OCI-M2 (cell line): ENCODE measurements at regions not wholly inside any gene's neighbourhood (a gene's known extent, or its start where the extent isn't known, plus 50 kb on each side); places are given as distances from the start of the nearest gene placed in this dataset.

Source experiments
- DNase-seq: peaks from one replicate; lab custom pipeline; 2025; ENCODE audit not compliant: unreplicated experiment; lab: John Stamatoyannopoulos, UW

DNA sequence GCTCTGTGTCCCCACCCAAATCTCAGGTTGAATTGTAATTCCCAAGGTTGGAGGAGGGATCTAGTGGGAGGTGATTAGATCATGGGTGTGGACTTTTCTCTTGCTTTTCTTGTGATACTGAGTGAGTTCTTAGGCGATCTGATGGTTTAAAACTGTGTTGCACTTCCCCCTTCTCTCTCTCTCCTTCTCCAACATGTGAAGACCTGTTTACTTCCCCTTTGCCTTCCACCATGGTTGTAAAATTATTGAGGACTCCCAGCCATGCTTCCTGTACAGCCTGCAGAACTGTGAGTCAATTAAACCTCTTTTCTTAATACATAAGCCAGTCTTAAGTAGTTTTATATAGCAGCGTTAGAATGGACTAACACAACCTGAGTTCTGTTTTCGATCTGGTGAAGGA is 738.2 kb downstream of the ARAP2 start:
- no peak for DNase-seq

DNA sequence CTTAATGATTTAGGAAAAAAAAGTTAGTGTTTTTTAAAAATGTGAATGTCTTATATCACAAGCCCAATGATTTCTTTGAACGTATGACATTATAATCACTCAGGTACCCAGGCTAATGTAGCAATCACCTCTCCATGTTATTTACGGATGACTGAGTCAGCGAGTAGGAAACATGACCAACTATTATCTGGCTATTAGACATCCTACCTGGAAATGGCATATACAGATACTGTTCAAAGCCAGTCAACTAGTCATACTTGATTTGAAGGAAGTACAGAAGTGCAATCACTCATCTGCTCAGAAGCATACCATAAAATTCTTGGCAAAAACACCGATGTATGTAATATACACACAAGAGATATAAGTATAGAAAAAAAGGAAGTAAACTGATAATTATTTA is 732.5 kb downstream of the ARAP2 start:
- DNase-seq: no peak

DNA sequence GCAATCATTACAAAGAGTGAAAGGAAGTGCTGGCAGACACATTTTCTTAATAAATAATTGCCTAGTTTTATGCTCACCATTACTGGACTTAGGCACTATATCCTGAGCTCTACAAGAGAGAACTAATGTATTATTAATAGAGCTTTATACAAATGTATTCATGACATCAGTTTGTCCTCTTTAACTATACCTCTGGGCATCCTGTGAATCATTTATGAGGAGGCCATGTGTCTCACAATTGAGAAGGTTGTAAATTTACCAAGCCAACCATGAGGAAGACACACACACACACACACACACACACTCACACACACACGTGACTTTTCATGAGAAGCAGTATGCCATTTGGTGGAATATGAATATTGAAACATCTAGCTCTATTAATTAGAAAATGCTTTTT is 728.2 kb downstream of the ARAP2 start:
- no peak for DNase-seq

GRCh38 chr4:35520059-35520458 is 724.3 kb downstream of the ARAP2 start:
- DNase-seq: no peak

DNA sequence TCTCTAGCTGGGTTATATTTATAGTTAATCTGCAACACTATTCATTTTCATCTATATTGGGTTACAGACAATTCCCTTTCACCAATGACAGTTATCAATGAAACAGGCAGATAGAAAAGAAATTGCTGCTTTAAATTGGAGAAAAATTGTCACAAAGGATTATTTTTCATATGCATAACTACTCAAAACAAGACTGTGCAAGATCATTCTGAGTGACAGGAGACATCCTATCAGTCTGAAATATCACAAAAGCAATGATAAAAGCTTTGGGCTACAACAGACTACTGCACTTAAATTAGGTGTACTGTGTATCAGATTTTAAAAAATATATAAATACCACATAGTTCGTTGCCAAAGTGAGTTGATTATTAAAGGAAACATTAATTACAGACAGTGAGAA is 722.6 kb downstream of the ARAP2 start:
- DNase-seq: no peak

DNA sequence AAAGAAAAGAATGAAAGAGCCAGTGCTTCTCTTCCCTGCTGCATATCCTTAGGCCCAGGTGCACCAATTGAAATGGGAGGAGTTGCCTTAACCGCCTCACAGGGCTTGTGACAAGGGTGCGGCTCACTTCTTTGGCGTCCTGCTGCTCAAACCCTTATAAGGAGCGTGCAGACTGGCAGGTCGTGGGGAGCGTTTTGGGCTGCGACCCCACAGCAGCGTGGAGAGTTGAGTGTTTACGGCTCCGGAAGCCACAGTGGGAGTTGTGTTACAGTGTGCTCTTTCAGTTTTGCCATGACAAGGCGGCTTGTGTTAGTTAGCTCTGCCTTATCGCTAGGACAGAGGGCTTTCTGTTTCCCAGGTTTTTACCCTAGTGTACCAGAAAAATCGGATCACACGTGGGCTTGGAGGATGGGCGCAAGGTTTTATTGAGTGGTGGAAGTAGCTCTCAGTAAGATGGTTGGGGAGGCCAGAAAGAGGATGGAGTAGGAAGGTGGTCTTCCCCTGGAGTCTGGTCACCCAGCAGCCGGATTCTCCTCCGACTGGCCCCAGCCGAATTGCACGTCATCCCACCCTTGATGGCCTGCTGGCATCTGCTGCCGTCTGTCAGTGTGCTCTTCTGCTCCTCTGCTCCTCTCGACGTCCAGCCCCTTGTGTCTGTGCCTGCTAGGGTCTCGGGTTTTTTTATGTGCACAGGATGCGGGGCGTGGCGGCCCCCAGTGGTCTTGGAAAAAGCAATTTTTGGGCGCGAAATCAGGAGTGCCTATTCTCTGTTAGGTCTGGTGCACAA is 718.9 kb downstream of the ARAP2 start:
- no peak for DNase-seq

DNA sequence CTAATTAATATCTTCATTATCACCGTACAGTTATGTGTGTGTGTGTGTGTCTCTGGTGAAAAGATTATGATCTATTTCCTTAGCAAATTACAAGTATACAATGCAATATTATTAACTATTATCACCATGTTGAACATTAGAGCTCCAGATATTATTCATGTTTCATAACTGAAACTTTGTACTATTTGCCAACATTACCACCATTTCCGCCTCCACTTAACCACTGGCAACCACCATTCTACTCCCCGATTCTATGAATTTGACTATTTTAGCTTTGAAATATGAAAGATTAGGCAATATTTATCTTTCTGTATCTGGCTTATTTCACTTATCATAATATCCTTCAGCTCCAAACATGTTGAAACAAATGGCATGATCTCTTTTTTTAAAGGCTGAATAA is 717.9 kb downstream of the ARAP2 start:
- no peak for DNase-seq

DNA sequence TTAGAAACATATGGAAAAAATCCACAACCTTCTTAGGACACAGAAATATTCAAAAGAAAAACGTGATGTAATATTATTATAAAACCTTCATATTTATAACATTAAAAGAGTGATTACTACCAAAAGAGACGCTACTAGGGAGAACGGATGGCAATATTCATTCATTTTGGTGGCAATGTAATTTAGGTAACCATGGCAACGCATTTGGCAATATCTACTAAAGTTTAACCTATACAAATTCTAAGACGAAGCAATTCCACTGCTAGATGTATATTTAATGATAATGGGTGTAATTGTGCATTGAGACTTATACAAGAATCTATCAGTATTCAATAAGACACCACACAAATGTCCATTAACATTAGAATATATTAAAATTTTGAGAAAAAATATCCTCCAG is 709.4 kb downstream of the ARAP2 start:
- no peak for DNase-seq

GRCh38 chr4:35538807-35539206 is 705.5 kb downstream of the ARAP2 start:
- no peak for DNase-seq

DNA sequence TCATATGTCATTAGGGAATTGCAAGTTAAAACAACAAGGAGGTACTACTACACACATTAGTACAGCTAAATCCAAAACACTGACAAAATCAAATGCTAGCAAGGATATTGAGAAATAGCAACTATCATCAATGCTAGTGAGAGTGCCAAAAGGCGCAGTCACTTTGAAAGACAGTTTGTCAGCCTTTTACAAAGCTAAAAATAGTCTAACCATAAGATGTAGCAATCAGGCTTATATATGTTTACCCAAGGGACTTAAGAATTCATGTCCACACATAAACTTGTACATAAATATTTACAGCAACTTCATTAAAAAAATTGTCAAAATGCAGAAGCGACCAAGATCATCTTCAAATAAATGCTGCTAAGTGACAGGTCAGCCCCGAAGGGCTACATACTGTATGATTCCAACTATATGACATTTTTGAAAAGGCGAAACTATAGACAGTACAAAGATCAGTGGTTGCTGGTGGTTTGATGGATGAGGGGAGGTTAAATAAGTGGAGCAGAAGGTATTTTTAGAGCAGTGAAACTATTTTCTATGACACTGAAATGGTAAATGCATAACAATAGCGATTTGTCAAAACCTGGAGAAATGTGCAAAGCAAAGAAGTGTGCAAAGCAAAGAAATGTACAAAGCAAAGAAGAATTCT is 704.8 kb downstream of the ARAP2 start:
- no peak for DNase-seq

- DNase-seq: no peak
Measured at GRCh38 chr4:35541146-35541887, 703.0 kb downstream of the ARAP2 start.

DNA sequence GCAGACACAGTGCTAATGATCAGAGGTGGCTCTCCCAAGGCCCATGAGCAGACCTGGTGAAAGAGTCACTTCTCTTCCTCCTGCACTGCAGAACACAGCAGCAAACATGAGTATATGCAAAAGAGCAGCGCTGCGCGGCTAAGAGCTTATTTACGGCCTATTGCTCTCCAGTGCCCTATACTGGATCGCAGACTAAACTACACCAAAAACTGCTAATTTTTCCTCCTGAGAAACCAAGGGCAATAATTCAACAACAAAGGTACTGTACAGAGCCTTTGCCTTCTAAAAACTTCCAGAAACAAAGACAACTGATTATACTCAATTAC is 702.5 kb downstream of the ARAP2 start:
- no peak for DNase-seq

GRCh38 chr4:35548921-35549320 is 695.4 kb downstream of the ARAP2 start:
- no peak for DNase-seq

- DNase-seq: no peak
Measured at GRCh38 chr4:35556387-35556786, 687.9 kb downstream of the ARAP2 start.

DNA sequence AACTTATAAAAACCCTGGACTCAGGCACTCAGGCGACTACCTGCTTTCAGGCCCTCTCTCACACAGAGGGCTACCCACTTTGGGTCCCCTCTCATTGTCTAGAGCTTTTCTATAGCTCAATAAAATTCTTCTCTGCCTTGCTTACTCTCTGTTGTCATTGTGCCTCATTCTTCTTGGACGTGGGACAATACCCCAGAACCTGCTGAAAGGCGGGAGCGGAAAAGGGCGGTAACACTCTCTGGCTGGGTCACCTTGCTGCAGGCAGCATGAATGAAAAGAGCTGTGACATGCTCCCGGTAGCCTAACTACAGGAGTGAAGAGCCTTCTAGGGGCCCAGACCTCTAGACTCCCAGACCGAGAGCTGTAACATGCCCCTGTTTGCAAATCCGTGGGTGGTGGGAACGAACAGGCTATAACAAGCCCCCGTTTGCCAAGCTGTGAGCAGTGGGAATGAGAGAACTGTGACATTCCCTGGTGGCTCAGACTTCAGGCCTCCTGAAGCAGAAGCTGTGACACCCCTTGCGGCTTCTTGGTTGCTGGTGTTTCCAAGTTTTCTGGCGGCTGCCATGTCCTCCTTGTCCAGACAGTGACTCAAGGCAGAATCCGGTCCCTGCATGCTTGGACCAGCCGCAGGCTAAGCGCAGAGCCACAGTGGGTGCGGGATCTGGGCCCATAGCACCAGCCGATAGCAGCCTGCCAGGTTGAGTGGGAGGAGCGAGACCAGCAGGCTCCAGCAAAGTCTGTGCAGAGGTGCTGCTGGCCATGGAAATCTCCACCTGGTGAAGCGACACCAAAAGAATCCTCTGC is 684.6 kb downstream of the ARAP2 start:
- DNase-seq: no peak

GRCh38 chr4:35562861-35563260 is 681.5 kb downstream of the ARAP2 start:
- DNase-seq: no peak

- DNase-seq: no peak
Measured at GRCh38 chr4:35565640-35566039, 678.7 kb downstream of the ARAP2 start.

DNA sequence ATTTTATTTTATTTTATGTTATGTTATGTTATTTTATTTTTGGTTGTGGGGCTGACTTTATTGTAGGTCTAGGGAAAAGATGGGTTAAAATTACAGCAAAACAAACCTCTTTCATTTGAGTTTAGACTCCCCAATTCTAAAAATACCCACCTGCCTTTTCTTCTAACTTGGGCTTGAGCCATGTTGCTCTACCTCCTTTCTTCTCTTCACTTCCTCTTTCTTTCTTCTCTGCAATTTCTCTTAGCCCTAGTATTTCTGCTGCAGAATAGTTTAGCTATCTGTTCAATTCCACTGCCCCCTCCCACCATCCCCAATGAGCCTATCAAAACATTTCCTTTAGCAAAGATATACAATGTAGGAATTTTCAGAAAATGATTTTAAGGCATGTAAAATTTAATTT is 653.3 kb downstream of the ARAP2 start:
- no peak for DNase-seq

DNA sequence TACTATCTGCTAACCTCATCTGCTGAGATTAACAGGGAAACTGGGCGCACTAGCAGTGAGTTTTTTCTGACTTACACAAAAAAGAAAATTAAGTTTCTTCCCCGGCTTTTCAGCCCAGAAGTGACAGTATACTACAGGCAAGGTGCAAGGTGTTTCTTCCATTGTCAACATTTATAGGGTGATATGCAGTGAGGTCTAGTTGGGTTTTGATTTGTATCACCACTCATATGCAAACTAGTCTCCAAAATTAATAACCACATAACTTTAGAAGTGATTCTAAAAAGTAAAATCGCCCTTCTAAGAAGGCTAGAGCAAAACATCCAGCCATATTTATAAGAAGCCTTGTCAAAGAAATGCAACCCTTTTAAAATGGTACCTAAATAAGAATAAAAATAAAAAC is 640.1 kb downstream of the ARAP2 start:
- no peak for DNase-seq

DNA sequence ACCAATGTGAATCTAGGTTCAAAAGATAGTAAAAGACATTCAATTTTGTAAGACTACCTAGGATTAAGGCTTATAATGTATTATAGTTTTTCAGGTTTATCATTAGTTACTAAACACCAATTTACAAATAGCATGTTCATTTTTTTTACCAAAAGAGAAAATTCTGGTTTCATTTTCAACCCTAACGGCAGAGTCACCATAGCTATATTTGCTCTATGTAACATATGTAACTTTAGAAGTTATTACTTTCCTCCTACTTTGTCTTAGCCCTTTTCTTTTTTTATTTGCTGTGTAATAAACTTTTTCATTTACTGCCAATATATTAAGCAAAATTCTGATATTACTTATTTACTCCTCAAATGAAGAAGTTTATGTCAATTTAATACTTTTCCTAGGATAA is 639.6 kb downstream of the ARAP2 start:
- DNase-seq: no peak

- no peak for DNase-seq
Measured at GRCh38 chr4:35608205-35608604, 636.1 kb downstream of the ARAP2 start.
